GM20000 (cell line): ENCODE measurements at regions not wholly inside any gene's neighbourhood (a gene's known extent, or its start where the extent isn't known, plus 50 kb on each side); places are given as distances from the start of the nearest gene placed in this dataset.
"Not testable (repeated sequence)": the region's sequence is repeated elsewhere in the genome, so short reads cannot be mapped to it uniquely, and the experiment has no call there.

Source experiments
- DNase-seq: peaks from one replicate; pipeline ENCODE4 v3.0.0; 2012; ENCODE audit warnings: low spot score
- CTCF ChIP-seq: IDR thresholded peaks from 2 replicates; pipeline ENCODE4 v1.5.1; 2012; ENCODE audit warnings: mild to moderate bottlenecking, control low read depth; ENCODE audit errors: extremely low read depth, missing control alignments

- no peak for TF ChIP-seq CTCF
- DNase-seq, result no peak
These were observed 405.4 kb upstream of the MIS18BP1 start for GRCh38 chr14:45658226-45658916.

GRCh38 chr14:45651890-45652289 is 398.9 kb upstream of the MIS18BP1 start:
- no peak for TF ChIP-seq CTCF
- DNase-seq, result no peak

GRCh38 chr14:45650754-45651153 is 397.8 kb upstream of the MIS18BP1 start:
- DNase-seq, result no peak
- TF ChIP-seq CTCF, result no peak

GRCh38 chr14:45649051-45649450 is 396.0 kb upstream of the MIS18BP1 start:
- no peak for TF ChIP-seq CTCF
- DNase-seq, result no peak

- TF ChIP-seq CTCF, result no peak
- no peak for DNase-seq
These were observed 388.5 kb upstream of the MIS18BP1 start for GRCh38 chr14:45641541-45641940.

- DNase-seq, result not testable (repeated sequence)
These were observed 381.8 kb upstream of the MIS18BP1 start for GRCh38 chr14:45634651-45635441.

GRCh38 chr14:45633220-45633984 is 380.4 kb upstream of the MIS18BP1 start:
- TF ChIP-seq CTCF, result no peak
- DNase-seq, result no peak
